HG02852 (cell line): ENCODE measurements at regions not wholly inside any gene's neighbourhood (a gene's known extent, or its start where the extent isn't known, plus 50 kb on each side); places are given as distances from the start of the nearest gene placed in this dataset.

Source experiments
- ATAC-seq: cut with Tn5 transposase; IDR thresholded peaks from one replicate; pipeline ENCODE4 v1.9.1; 2021; ENCODE audit warnings: mild to moderate bottlenecking, moderate library complexity; ENCODE audit not compliant: unreplicated experiment

DNA sequence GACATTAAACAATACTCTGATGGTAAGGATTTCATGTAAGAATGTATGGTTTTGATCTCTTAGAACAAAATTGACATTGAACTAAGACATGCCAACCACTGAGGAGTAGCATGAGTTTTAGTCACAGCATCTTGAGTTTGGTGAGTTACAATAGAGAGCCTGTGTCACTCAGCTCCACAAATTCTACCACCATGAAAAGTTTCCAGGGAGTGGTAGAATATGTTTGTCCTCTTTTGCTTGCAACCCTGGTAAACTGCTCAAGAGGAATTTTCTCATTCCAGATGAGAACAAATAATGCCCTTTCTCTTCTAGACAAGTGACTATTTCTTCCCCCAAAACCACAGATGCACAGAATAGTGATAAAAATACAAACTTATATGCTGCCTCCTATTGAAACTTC, 502.0 kb upstream of the VRK2 start:
- ATAC-seq, result no peak

DNA sequence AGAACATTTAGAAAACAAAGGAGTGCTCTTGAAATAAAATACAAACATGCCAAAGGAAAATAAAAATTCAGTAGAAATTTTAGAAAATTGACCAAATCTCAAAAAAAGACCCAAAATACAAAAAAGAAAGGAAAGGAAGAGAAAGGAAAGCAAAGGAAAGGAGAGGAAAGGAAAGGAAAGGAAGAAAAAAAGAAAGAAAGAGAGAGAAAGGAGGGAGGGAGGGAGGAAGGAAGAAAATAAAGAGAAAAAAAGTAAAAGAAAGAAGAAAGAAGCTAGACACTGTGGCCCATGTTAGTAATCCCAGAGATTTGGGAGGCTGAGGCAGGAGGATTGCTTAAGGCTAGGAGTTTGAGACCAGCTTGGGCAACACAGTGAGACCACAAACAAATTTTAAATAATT, 500.1 kb upstream of the VRK2 start:
- ATAC-seq, result no peak

DNA sequence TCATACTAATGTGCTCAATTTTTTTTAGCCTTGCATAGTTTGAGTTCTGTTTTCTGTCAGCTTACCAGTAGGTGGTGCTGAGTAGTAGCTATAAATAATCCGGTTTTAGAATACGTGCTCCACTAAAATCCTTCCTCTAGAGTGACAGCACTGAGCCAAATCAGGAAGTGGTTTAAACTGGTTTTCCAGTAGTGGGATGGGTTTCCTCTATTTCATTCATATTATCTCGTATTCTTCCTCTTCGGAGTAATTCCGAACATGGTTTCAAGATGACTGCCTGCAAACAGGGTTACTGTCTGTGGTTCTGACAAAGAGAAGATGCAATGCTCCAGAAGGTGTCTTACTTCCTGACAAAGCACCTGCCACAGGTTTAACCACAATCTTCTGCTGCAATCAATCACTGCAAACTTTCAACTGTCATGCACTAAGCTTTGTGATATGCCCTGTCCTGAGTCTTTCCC, 496.9 kb upstream of the VRK2 start:
- peak; percentile 77 for ATAC-seq

- no peak for ATAC-seq
Observed at GRCh38 chr2:57550912-57551311, 495.7 kb upstream of the VRK2 start.

- ATAC-seq, result no peak
Observed at GRCh38 chr2:57552885-57553284, 493.7 kb upstream of the VRK2 start.

DNA sequence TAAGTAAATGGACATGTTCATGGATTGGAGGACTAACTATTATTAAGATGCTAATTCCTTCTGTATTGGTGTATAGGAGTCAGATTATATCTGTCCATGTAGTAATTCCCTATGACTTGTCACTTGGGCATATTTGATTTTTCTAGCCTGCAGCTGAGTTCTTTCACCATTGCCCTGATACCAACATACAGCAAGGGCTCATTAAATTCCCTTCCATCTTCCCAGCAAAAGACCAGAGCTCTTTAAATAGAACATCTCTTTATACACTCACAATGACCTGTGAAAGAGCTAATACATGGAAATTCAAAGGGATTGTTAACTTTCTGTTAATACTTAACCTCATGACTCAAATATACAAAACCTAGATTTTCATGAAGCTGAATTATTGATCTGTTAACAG, 492.3 kb upstream of the VRK2 start:
- ATAC-seq, result no peak

- ATAC-seq, result no peak
Observed at GRCh38 chr2:57558312-57558711, 488.3 kb upstream of the VRK2 start.

DNA sequence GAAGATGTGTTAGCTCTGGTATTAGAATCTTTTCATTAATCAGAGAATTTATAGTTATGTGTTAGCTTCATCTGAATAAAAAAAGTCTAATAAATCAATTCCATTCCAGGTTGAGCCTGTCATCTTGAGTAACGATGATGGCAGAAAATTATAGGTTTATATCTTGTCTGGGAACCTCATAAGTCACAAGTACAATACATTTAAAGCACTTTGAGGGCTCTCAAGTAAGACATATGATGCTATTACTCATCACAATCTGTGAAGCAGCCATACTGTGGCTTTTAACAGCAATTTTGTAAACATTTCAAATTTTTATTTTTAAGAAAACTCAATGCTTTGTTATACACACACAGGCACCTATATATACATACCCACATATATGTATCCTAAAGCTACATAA, 484.1 kb upstream of the VRK2 start:
- ATAC-seq, result no peak

DNA sequence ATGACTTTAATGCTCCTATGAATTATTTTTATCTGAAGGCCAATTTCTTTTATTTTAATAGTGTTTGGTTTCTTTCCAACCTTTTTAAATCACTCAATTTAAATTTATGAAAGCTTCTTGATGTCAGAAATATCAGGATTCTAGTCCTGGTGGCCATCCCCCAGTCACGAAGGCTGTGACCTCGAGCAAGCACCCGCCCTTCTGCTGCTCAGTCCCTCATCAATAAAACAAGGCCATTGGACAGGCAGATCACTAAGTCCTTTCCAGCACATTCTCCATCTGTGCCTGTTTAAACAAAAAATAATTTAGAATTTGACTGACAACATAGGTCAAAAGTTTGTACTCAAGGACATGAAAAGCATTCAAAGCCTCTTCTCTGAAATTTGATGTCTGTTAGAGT, 483.6 kb upstream of the VRK2 start:
- ATAC-seq, result no peak

DNA sequence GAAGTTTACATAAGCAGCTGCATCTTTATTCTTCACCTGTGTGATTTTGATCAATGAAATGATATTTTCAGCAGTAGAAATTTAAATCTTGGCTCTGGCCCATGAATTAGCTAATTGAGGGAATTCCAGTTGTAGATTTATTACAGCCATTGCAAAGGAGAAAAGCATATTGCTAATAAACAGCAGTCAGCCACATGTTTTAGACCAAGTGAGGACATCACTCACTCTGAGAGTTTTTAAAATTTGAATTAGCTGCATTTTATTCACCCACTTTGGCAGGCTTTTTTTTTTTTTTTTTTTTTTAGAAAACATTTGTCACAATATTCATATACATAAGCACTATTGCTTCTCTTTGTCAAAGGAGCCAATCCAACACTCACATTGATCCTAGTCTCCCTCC, 479.4 kb upstream of the VRK2 start:
- no peak for ATAC-seq

DNA sequence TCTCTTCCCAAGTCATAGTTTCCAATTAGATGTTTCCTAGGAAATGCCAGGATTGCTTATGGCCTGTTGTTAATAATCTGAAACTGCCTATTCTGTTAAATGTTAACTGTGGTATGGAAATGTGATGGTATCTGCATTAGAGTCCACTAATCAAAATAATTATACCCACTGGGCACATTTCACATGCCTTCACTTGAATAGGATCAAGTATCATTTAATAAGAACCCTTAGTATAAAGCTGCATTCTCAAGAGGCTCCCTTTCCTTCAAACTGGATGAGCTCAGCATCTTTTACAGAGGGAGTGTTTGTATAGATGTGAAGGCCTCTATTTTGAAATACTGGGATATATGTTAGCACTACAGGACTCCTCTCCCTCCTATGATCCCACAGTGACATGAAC, 477.2 kb upstream of the VRK2 start:
- ATAC-seq, result no peak

- ATAC-seq, result peak; percentile 65
Observed at GRCh38 chr2:57570961-57571360, 475.6 kb upstream of the VRK2 start.

DNA sequence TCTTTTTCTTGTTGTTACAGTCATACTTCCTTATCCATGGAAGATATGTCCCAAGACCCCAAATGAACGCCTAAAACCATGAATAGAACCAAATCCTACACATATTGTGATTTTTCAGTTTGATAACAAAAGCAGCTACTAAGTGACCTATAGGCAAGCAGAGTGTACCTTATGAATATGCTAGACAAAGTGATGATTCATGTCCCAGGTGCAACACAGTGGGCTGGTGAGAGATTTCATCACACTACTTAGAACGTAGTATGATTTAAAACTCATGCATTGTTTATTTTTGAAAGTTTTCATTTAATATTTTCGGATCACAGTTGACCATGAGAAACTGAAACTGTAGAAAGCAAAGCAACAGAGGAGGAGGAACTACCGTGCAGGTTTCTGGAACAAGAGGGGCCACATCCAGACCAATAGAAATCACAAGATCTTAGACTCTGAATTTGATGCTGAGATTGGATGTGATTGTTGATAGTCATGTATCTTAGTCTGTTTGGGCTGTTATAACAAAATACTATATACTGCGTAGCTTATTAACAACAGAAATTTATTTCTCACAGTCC, 470.8 kb upstream of the VRK2 start:
- ATAC-seq, result no peak

DNA sequence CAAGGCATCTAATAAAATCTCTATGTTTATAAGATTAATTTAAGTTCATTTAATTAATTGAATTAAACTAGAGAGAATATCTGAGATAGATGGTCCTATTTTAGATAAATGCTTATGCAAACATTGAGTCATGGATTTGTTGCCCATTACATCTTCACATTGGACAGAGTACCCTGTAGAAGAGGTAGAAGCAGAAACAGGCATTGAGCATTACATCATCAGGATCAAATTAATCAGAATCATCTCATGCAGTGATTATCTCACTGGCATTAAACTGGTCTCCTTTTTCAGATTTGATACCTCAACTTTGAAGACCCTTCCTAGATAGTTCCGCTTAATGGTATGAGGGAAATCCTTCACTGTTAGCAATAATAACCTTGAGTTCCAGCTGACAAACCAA, 469.6 kb upstream of the VRK2 start:
- no peak for ATAC-seq

DNA sequence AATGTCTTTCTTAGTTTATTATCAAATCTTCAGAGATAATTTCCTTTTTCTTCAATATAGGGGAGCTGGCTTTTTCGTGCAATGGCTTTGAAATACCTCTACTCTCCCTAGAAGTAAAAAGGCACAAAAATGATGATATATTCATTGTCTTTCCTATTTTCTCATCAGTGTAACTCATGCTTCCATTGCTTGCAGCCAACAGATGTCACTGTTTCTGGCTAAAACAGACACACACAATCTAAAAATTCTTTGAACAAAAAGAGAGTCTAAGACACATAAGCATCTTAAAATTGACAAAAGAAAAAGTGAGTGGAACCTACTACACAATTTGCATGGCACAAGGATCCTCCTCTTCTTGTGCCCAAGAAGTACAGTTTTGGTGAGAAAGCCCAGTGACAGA, 448.7 kb upstream of the VRK2 start:
- ATAC-seq, result no peak

GRCh38 chr2:57598551-57598950, 448.1 kb upstream of the VRK2 start:
- no peak for ATAC-seq

DNA sequence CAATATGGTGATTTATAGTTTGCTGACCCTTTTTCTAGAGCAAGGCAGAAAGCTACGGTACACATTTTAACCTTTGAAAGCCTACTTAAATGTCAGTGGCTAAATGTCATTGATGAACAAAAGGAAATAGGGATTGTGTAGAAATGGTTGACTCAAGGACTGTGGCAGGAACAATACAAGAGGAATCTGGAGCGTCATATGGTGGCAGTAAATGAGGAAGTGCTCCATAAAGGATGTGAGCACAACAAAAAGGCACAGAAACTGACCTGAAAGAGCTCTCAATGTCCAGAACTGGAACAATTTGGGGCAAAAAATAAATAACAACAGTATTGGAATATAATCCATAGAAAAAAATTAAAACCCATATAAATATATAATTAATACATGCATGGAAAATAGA, 443.9 kb upstream of the VRK2 start:
- no peak for ATAC-seq

- ATAC-seq, result no peak
Observed at GRCh38 chr2:57614988-57615387, 431.6 kb upstream of the VRK2 start.

- ATAC-seq, result no peak
Observed at GRCh38 chr2:57615855-57616556, 430.6 kb upstream of the VRK2 start.

GRCh38 chr2:57617318-57617717, 429.3 kb upstream of the VRK2 start:
- no peak for ATAC-seq

GRCh38 chr2:57621122-57621663, 425.4 kb upstream of the VRK2 start:
- ATAC-seq, result no peak

GRCh38 chr2:57622009-57622408, 424.6 kb upstream of the VRK2 start:
- ATAC-seq, result no peak

GRCh38 chr2:57656198-57656597, 390.4 kb upstream of the VRK2 start:
- ATAC-seq, result no peak
